ENCODE measurements at regions not wholly inside any gene's neighbourhood (a gene's known extent, or its start where the extent isn't known, plus 50 kb on each side); places are given as distances from the start of the nearest gene placed in this dataset.
"Not testable (repeated sequence)": the region's sequence is repeated elsewhere in the genome, so short reads cannot be mapped to it uniquely, and the experiment has no call there.

- H3K36me3 ChIP-seq = no peaks in the 10 kb centered on the region
- no peak for DNase-seq
- intact Hi-C loops (cut with DNase I) = no loop called here
- no peak for ATAC-seq
- peaks cover 0 to 8% (median 2%) of the 10 kb centered on the region in 12 donors for H3K4me1 ChIP-seq
- peaks cover 0 to 21% (median 0%) of the 10 kb centered on the region in 12 donors for H3K9me3 ChIP-seq
- no peak overlapping the region for H3K27ac ChIP-seq
- no peak overlapping the region for H3K4me3 ChIP-seq
- no peaks in the 10 kb centered on the region for H3K27me3 ChIP-seq
- TF ChIP-seq CTCF (IDR thresholded peaks at IDR 0.05) (no peak), POLR2A (IDR thresholded peaks at IDR 0.05) (no peak)
- 63 to 82% (median 65%) methylated on average over 1 of the region's 1 CpG for WGBS, 4 donors
Measured at GRCh38 chr2:226466124-226466523, 333.5 kb downstream of the IRS1 start.

GRCh38 chr2:226464380-226464779, 335.2 kb downstream of the IRS1 start:
- no peaks in the 10 kb centered on the region for H3K36me3 ChIP-seq
- TF ChIP-seq CTCF (IDR thresholded peaks at IDR 0.05) (no peak), POLR2A (IDR thresholded peaks at IDR 0.05) (no peak)
- H3K27me3 ChIP-seq = no peaks in the 10 kb centered on the region
- DNase-seq = no peak
- no peak overlapping the region for H3K27ac ChIP-seq
- no peak overlapping the region for H3K4me3 ChIP-seq
- peaks cover 0 to 21% (median 0%) of the 10 kb centered on the region in 12 donors for H3K9me3 ChIP-seq
- ATAC-seq = no peak
- WGBS, 4 donors = 73 to 82% (median 77%) methylated on average over 4 of the region's 4 CpGs
- intact Hi-C loops (cut with DNase I) = no loop called here
- peaks cover 0 to 8% (median 2%) of the 10 kb centered on the region in 12 donors for H3K4me1 ChIP-seq

- Histone ChIP-seq H3K27me3 (no peaks in the 10 kb centered on the region), H3K4me1 (peaks cover 0 to 8% (median 2%) of the 10 kb centered on the region in 12 donors), H3K27ac (no peak overlapping the region), H3K36me3 (no peaks in the 10 kb centered on the region), H3K4me3 (no peak overlapping the region), H3K9me3 (peaks cover 0 to 21% (median 0%) of the 10 kb centered on the region in 12 donors)
- ATAC-seq (no peak), DNase-seq (no peak)
- intact Hi-C loops (cut with DNase I) = no loop called here
- TF ChIP-seq CTCF (IDR thresholded peaks at IDR 0.05) (no peak), POLR2A (IDR thresholded peaks at IDR 0.05) (no peak)
- 86 to 95% (median 93%) methylated on average over 2 of the region's 2 CpGs for WGBS, 4 donors
Measured at GRCh38 chr2:226463154-226463553, 336.5 kb downstream of the IRS1 start.

- H3K27ac ChIP-seq = no peak overlapping the region
- H3K4me3 ChIP-seq = no peak overlapping the region
- DNase-seq (no peak), ATAC-seq (no peak)
- no peaks in the 10 kb centered on the region for H3K27me3 ChIP-seq
- peaks cover 0 to 21% (median 0%) of the 10 kb centered on the region in 12 donors for H3K9me3 ChIP-seq
- peaks cover 0 to 8% (median 2%) of the 10 kb centered on the region in 12 donors for H3K4me1 ChIP-seq
- TF ChIP-seq CTCF (IDR thresholded peaks at IDR 0.05) = no peak
- TF ChIP-seq POLR2A (IDR thresholded peaks at IDR 0.05) = no peak
- intact Hi-C loops (cut with DNase I) = no loop called here
- 68 to 87% (median 81%) methylated on average over 4 of the region's 4 CpGs for WGBS, 4 donors
- no peaks in the 10 kb centered on the region for H3K36me3 ChIP-seq
Measured at GRCh38 chr2:226461981-226462380, 337.6 kb downstream of the IRS1 start.

GRCh38 chr2:226456144-226456543, 343.5 kb downstream of the IRS1 start:
- ATAC-seq; DNase-seq; H3K27me3 ChIP-seq; H3K36me3 ChIP-seq; H3K4me3 ChIP-seq; H3K27ac ChIP-seq; intact Hi-C loops (cut with DNase I); H3K4me1 ChIP-seq: not testable (repeated sequence)
- H3K9me3 ChIP-seq = peaks cover 0 to 28% (median 6%) of the 10 kb centered on the region in 12 donors
- WGBS, 4 donors = 94 to 100% (median 97%) methylated on average over 1 of the region's 1 CpG

All from heart left ventricle (tissue), 16 donors.